MM.1S (cell line): ENCODE measurements at regions not wholly inside any gene's neighbourhood (a gene's known extent, or its start where the extent isn't known, plus 50 kb on each side); places are given as distances from the start of the nearest gene placed in this dataset.

Source experiments
- DNase-seq: peaks from one replicate; pipeline ENCODE4 v3.0.0-alpha.2; 2015
- H2AFZ ChIP-seq: fragments of 300-600 bp; sonication (generic); 2 replicates; pipeline ENCODE4 v1.6.0; 2016; ENCODE audit warnings: antibody characterized with exemption, low read length
- H3F3A ChIP-seq: fragments of 300-600 bp; sonication (generic); 2 replicates; pipeline ENCODE4 v1.6.1; 2016; ENCODE audit warnings: mild to moderate bottlenecking, antibody characterized with exemption, low read length, moderate library complexity, mixed read lengths; ENCODE audit not compliant: insufficient read depth
- H3K27ac ChIP-seq: fragments of 300-600 bp; sonication (generic); 2 replicates; pipeline ENCODE4 v1.5.1; 2016; ENCODE audit warnings: mild to moderate bottlenecking, low read length
- H3K27me3 ChIP-seq: fragments of 300-600 bp; sonication (generic); replicated peaks from 2 replicates; pipeline ENCODE4 v1.6.0; 2016; ENCODE audit warnings: low read length; ENCODE audit not compliant: insufficient read depth
- H3K36me3 ChIP-seq: fragments of 300-600 bp; sonication (generic); replicated peaks from 2 replicates; pipeline ENCODE4 v1.6.1; 2016; ENCODE audit warnings: mild to moderate bottlenecking, low read length, mixed read lengths; ENCODE audit not compliant: insufficient read depth
- H3K4me1 ChIP-seq: fragments of 300-600 bp; sonication (generic); 2 replicates; pipeline ENCODE4 v1.6.1; 2016; ENCODE audit warnings: low read length, mixed read lengths
- H3K4me2 ChIP-seq: fragments of 300-600 bp; sonication (generic); 2 replicates; pipeline ENCODE4 v1.6.0; 2016; ENCODE audit warnings: low read depth, low read length
- H3K4me3 ChIP-seq: fragments of 300-600 bp; sonication (generic); 2 replicates; pipeline ENCODE4 v1.5.1; 2016; ENCODE audit warnings: low read length, mixed read lengths
- H3K79me2 ChIP-seq: fragments of 300-600 bp; sonication (generic); 2 replicates; pipeline ENCODE4 v1.6.1; 2016; ENCODE audit warnings: mixed run types, low read length, mixed read lengths
- H3K9ac ChIP-seq: fragments of 300-600 bp; sonication (generic); 2 replicates; pipeline ENCODE4 v1.6.1; 2016; ENCODE audit warnings: low read length, mixed read lengths
- H3K9me2 ChIP-seq: fragments of 300-600 bp; sonication (generic); replicated peaks from 2 replicates; pipeline ENCODE4 v1.6.1; 2016; ENCODE audit warnings: mild to moderate bottlenecking, low read length, mixed read lengths; ENCODE audit not compliant: insufficient read depth
- H3K9me3 ChIP-seq: fragments of 300-600 bp; sonication (generic); replicated peaks from 2 replicates; pipeline ENCODE4 v1.6.1; 2016; ENCODE audit warnings: mild to moderate bottlenecking, low read length, mixed read lengths; ENCODE audit not compliant: insufficient read depth
- H4K20me1 ChIP-seq: fragments of 300-600 bp; sonication (generic); 2 replicates; pipeline ENCODE4 v1.6.1; 2016; ENCODE audit warnings: mild to moderate bottlenecking, low read length, moderate library complexity, mixed read lengths; ENCODE audit not compliant: insufficient read depth
- CTCF ChIP-seq: fragments of 300-600 bp; sonication (generic); IDR thresholded peaks from 2 replicates; pipeline ENCODE4 v1.5.1; 2016; ENCODE audit warnings: antibody characterized with exemption, low read length, mixed read lengths
- EZH2 ChIP-seq: fragments of 300-600 bp; sonication (generic); optimal IDR thresholded peaks from 2 replicates; pipeline ENCODE3; 2017; ENCODE audit warnings: low read depth, mild to moderate bottlenecking, antibody characterized with exemption, low read length, mixed read lengths
- EZH2phosphoT487 ChIP-seq: fragments of 300-600 bp; sonication (generic); IDR thresholded peaks from 2 replicates; pipeline ENCODE4 v1.6.1; 2018; ENCODE audit warnings: antibody characterized with exemption, low read length

- Histone ChIP-seq H3K79me2 (no peaks in the 10 kb centered on the region), H3K9me3 (no peaks in the 10 kb centered on the region), H3K9ac (no peak overlapping the region), H3F3A (no peaks in the 10 kb centered on the region), H4K20me1 (no peaks in the 10 kb centered on the region), H3K4me3 (no peak overlapping the region), H3K36me3 (no peaks in the 10 kb centered on the region), H3K4me2 (no peak overlapping the region), H2AFZ (no peak overlapping the region), H3K27me3 (no peaks in the 10 kb centered on the region), H3K9me2 (no peaks in the 10 kb centered on the region), H3K4me1 (no peaks in the 10 kb centered on the region), H3K27ac (no peak overlapping the region)
- DNase-seq = no peak
- no peak for TF ChIP-seq CTCF
- TF ChIP-seq EZH2 = no peak
- TF ChIP-seq EZH2phosphoT487 = no peak
These were observed 610.9 kb upstream of the MAN1A1 start for GRCh38 chr6:119960456-119960855.

- no peak overlapping the region for H3K9ac ChIP-seq
- DNase-seq = no peak
- no peaks in the 10 kb centered on the region for H3K79me2 ChIP-seq
- no peak overlapping the region for H3K4me3 ChIP-seq
- no peak for TF ChIP-seq EZH2
- TF ChIP-seq EZH2phosphoT487 = no peak
- no peak for TF ChIP-seq CTCF
- no peaks in the 10 kb centered on the region for H3K9me2 ChIP-seq
- H4K20me1 ChIP-seq = no peaks in the 10 kb centered on the region
- no peaks in the 10 kb centered on the region for H3K36me3 ChIP-seq
- no peak overlapping the region for H2AFZ ChIP-seq
- H3K27me3 ChIP-seq = no peaks in the 10 kb centered on the region
- no peaks in the 10 kb centered on the region for H3K9me3 ChIP-seq
- no peaks in the 10 kb centered on the region for H3F3A ChIP-seq
- H3K4me1 ChIP-seq = no peaks in the 10 kb centered on the region
- H3K4me2 ChIP-seq = no peak overlapping the region
- no peak overlapping the region for H3K27ac ChIP-seq
These were observed 610.5 kb upstream of the MAN1A1 start for GRCh38 chr6:119960036-119960435.

GRCh38 chr6:119957195-119957594 lies 607.6 kb upstream of the MAN1A1 start:
- H3K27ac ChIP-seq = no peak overlapping the region
- H3K27me3 ChIP-seq = no peaks in the 10 kb centered on the region
- H3K9me2 ChIP-seq = no peaks in the 10 kb centered on the region
- H3K36me3 ChIP-seq = no peaks in the 10 kb centered on the region
- no peak overlapping the region for H3K4me2 ChIP-seq
- H3K79me2 ChIP-seq = no peaks in the 10 kb centered on the region
- H3K9me3 ChIP-seq = no peaks in the 10 kb centered on the region
- DNase-seq = no peak
- H3K9ac ChIP-seq = no peak overlapping the region
- no peaks in the 10 kb centered on the region for H4K20me1 ChIP-seq
- H3K4me3 ChIP-seq = no peak overlapping the region
- no peaks in the 10 kb centered on the region for H3K4me1 ChIP-seq
- TF ChIP-seq EZH2phosphoT487 = no peak
- no peak for TF ChIP-seq EZH2
- no peak for TF ChIP-seq CTCF
- no peak overlapping the region for H2AFZ ChIP-seq
- no peaks in the 10 kb centered on the region for H3F3A ChIP-seq
